Fibroblast of mammary gland (primary cell): ENCODE measurements at regions not wholly inside any gene's neighbourhood (a gene's known extent, or its start where the extent isn't known, plus 50 kb on each side); places are given as distances from the start of the nearest gene placed in this dataset.

Experiments used
- DNase-seq: peaks from one replicate; pipeline ENCODE4 v3.0.0-alpha.2; 2010; ENCODE audit warnings: low read depth
- H3K4me3 ChIP-seq: 2 replicates; pipeline ENCODE4 v1.5.1; 2011; ENCODE audit warnings: low read depth, mild to moderate bottlenecking, low read length, moderate library complexity; ENCODE audit not compliant: control insufficient read depth
- CTCF ChIP-seq: conservative IDR thresholded peaks from 2 replicates; pipeline ENCODE4 v1.5.1; 2011; ENCODE audit warnings: low read depth, low read length, inconsistent platforms; ENCODE audit not compliant: control insufficient read depth, insufficient read depth

DNA sequence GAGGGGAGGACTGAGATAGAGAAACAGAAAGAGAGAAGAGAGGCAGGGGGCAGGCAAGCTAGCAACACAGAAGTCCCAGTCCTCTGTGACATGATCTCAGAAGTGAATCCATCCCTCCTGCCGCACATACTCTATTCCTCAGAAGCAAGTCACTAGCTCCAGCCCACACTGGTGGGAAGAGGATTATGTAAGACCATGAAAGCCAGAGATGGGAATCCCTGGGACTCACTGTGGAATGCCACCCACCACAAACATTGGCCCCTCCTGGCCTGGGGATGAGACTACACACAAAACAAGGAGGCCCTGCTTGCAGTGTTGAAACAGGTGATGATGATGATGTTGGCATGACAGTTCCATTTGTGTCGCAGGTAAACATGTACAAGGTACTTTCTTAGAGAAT is 419.9 kb downstream of the IRS2 start:
- TF ChIP-seq CTCF: no peak
- no peak for DNase-seq
- H3K4me3 ChIP-seq: no peak overlapping the region

DNA sequence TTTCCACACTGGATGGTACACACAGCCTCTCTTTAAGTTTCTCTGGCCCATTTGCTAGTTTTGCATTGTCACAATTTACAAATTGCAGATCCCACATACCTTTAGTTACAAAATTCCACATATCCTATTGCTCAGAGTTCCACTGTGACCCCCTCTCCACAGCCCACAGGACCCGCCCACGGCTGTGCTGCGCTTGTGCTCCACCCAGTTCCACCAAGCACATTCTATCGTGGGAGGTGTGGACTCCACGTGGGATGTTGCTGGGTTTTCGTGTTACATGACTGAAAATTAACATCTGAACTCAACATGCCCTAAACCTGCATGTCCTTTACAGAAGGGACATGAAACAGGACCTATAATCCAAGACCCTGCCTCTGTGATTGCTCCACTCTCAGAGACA is 423.0 kb downstream of the IRS2 start:
- TF ChIP-seq CTCF: no peak
- DNase-seq: no peak
- H3K4me3 ChIP-seq: no peak overlapping the region

GRCh38 chr13:109362616-109363015 is 423.8 kb downstream of the IRS2 start:
- DNase-seq: no peak
- no peak for TF ChIP-seq CTCF
- no peak overlapping the region for H3K4me3 ChIP-seq

- DNase-seq: no peak
- no peak overlapping the region for H3K4me3 ChIP-seq
- no peak for TF ChIP-seq CTCF
Measured at GRCh38 chr13:109361562-109362289, 424.7 kb downstream of the IRS2 start.

DNA sequence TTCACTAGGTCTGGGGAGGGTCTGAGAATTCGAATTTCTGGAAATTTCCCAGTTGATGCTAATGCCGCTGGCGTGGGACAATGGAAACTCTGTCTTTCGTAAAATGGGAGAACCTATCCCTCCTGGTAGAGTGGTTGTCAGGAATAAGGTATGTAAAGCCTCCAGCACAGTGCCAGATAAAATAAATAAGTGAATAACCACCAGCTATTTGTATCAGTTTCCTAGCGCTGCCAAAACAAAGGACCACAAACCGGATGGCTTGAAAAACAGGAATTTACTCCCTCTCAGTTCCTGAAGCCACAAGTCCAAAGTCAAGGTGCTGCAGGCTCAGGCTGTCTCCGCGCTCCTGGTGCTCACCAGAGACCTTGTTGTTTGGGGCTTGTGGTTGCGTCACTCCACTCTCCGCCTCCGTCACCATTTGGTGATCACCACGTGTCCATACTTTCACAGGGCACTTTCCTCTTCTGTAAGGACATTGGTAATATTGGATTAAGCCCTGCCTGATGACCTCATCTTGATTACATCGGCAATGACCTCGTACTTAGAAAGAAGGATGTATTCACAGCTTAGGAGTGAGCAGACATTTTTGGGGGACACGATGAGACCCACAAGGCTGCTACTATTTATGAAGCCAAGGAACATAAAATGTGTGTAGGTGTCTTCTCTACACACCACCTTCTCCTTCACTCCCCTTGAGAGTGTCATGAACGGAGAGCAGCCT is 428.5 kb downstream of the IRS2 start:
- no peak for TF ChIP-seq CTCF
- DNase-seq: no peak
- no peak overlapping the region for H3K4me3 ChIP-seq

DNA sequence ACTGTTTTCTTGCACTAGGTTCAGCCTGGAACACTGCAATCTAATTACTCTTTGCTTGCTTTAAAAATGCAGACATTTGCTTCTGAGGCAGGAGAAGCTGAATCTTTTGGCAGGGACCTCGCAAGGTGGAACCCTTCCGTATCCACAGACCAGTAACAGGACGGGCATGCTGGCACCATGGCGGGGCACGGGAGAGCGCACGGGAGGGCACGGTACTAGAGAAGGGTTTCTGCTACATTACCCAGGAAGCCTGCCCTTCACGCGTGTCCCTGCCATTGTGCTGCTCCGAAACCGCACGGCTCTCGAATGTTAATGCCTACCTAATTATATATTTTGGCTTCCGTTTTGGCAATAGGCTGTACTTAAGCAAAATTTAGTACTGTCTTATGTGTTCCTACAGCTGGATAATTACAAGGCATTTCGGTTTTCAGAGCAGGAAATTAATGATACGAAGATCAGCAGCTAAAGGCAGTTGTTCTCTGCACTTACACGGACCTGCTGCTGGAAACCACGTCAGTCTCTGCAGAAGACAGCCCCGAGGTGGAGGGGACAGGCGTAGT is 430.4 kb downstream of the IRS2 start:
- H3K4me3 ChIP-seq: no peak overlapping the region
- no peak for DNase-seq
- no peak for TF ChIP-seq CTCF
